ENCODE measurements at regions not wholly inside any gene's neighbourhood (a gene's known extent, or its start where the extent isn't known, plus 50 kb on each side); places are given as distances from the start of the nearest gene placed in this dataset.

GRCh38 chr14:71773898-71774481, 158.2 kb upstream of the RGS6 start:
- no peak overlapping the region for H3K4me3 ChIP-seq (ENCODE audit: low read depth, low read length)
- DNase-seq (ENCODE audit: low read depth): no peak
- TF ChIP-seq CTCF (IDR thresholded peaks at IDR 0.05; ENCODE audit: low read depth, low read length): no peak
- TF ChIP-seq POLR2A (IDR thresholded peaks at IDR 0.05; ENCODE audit: extremely low read depth, insufficient read length): no peak
- no peak for TF ChIP-seq MYC (IDR thresholded peaks at IDR 0.05; ENCODE audit: low read depth, low read length)
- TF ChIP-seq MAX (IDR thresholded peaks at IDR 0.05; ENCODE audit: low read depth, low read length): no peak

- H3K4me3 ChIP-seq (ENCODE audit: low read depth, low read length): no peak overlapping the region
- no peak for DNase-seq (ENCODE audit: low read depth)
- no peak for TF ChIP-seq CTCF (IDR thresholded peaks at IDR 0.05; ENCODE audit: low read depth, low read length)
- no peak for TF ChIP-seq MYC (IDR thresholded peaks at IDR 0.05; ENCODE audit: low read depth, low read length)
- TF ChIP-seq POLR2A (IDR thresholded peaks at IDR 0.05; ENCODE audit: extremely low read depth, insufficient read length): no peak
- TF ChIP-seq MAX (IDR thresholded peaks at IDR 0.05; ENCODE audit: low read depth, low read length): no peak
Observed at GRCh38 chr14:71776471-71777360, 155.5 kb upstream of the RGS6 start.

GRCh38 chr14:71780075-71780474, 152.2 kb upstream of the RGS6 start:
- DNase-seq (ENCODE audit: low read depth): no peak
- TF ChIP-seq POLR2A (IDR thresholded peaks at IDR 0.05; ENCODE audit: extremely low read depth, insufficient read length): no peak
- TF ChIP-seq MYC (IDR thresholded peaks at IDR 0.05; ENCODE audit: low read depth, low read length): no peak
- no peak for TF ChIP-seq MAX (IDR thresholded peaks at IDR 0.05; ENCODE audit: low read depth, low read length)
- TF ChIP-seq CTCF (IDR thresholded peaks at IDR 0.05; ENCODE audit: low read depth, low read length): no peak
- H3K4me3 ChIP-seq (ENCODE audit: low read depth, low read length): no peak overlapping the region

GRCh38 chr14:71780822-71781221, 151.4 kb upstream of the RGS6 start:
- no peak for DNase-seq (ENCODE audit: low read depth)
- TF ChIP-seq POLR2A (IDR thresholded peaks at IDR 0.05; ENCODE audit: extremely low read depth, insufficient read length) (no peak), CTCF (IDR thresholded peaks at IDR 0.05; ENCODE audit: low read depth, low read length) (no peak), MYC (IDR thresholded peaks at IDR 0.05; ENCODE audit: low read depth, low read length) (no peak), MAX (IDR thresholded peaks at IDR 0.05; ENCODE audit: low read depth, low read length) (no peak)
- no peak overlapping the region for H3K4me3 ChIP-seq (ENCODE audit: low read depth, low read length)

GRCh38 chr14:71783088-71783487, 149.1 kb upstream of the RGS6 start:
- no peak overlapping the region for H3K4me3 ChIP-seq (ENCODE audit: low read depth, low read length)
- no peak for DNase-seq (ENCODE audit: low read depth)
- no peak for TF ChIP-seq MYC (IDR thresholded peaks at IDR 0.05; ENCODE audit: low read depth, low read length)
- no peak for TF ChIP-seq CTCF (IDR thresholded peaks at IDR 0.05; ENCODE audit: low read depth, low read length)
- no peak for TF ChIP-seq MAX (IDR thresholded peaks at IDR 0.05; ENCODE audit: low read depth, low read length)
- no peak for TF ChIP-seq POLR2A (IDR thresholded peaks at IDR 0.05; ENCODE audit: extremely low read depth, insufficient read length)

All from NB4 (cell line).